GM12872 (cell line): ENCODE measurements at regions not wholly inside any gene's neighbourhood (a gene's known extent, or its start where the extent isn't known, plus 50 kb on each side); places are given as distances from the start of the nearest gene placed in this dataset.

Source experiments
- TF ChIP-seq, protein P1 (sequence below): IDR thresholded peaks from 3 replicates; pipeline ENCODE4 v1.5.1; 2011; ENCODE audit warnings: low read depth, mild to moderate bottlenecking, low read length, moderate library complexity; ENCODE audit not compliant: insufficient read depth

GRCh38 chr14:97074456-97074855 is 277.3 kb downstream of the VRK1 start:
- TF ChIP-seq, protein P1, sequence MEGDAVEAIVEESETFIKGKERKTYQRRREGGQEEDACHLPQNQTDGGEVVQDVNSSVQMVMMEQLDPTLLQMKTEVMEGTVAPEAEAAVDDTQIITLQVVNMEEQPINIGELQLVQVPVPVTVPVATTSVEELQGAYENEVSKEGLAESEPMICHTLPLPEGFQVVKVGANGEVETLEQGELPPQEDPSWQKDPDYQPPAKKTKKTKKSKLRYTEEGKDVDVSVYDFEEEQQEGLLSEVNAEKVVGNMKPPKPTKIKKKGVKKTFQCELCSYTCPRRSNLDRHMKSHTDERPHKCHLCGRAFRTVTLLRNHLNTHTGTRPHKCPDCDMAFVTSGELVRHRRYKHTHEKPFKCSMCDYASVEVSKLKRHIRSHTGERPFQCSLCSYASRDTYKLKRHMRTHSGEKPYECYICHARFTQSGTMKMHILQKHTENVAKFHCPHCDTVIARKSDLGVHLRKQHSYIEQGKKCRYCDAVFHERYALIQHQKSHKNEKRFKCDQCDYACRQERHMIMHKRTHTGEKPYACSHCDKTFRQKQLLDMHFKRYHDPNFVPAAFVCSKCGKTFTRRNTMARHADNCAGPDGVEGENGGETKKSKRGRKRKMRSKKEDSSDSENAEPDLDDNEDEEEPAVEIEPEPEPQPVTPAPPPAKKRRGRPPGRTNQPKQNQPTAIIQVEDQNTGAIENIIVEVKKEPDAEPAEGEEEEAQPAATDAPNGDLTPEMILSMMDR = no peak

DNA sequence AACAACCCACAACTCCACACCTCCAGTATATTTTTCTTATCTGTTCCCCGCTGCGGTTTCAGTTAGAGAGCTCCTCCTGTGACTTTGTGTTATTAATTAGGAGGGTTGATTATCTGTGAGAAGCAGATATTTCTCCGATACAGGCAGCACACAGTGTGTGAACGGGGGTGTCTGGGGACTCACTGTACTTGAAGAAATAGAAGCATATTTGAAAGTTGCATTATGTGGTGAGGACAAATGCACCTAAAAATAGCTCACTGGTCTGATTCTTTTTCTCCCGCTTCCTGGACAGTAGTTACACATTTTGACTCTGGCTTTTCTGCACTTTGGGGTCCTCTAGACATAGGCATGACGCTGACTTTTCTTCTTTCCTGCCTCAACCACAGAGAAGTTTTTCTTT is 277.7 kb downstream of the VRK1 start:
- TF ChIP-seq, protein P1 = no peak

GRCh38 chr14:97077253-97077653 is 280.1 kb downstream of the VRK1 start:
- TF ChIP-seq, protein P1 = no peak

- TF ChIP-seq, protein P1 = no peak
These were observed 280.5 kb downstream of the VRK1 start for GRCh38 chr14:97077687-97078086.

- TF ChIP-seq, protein P1 = no peak
These were observed 283.8 kb downstream of the VRK1 start for GRCh38 chr14:97080991-97081390.

DNA sequence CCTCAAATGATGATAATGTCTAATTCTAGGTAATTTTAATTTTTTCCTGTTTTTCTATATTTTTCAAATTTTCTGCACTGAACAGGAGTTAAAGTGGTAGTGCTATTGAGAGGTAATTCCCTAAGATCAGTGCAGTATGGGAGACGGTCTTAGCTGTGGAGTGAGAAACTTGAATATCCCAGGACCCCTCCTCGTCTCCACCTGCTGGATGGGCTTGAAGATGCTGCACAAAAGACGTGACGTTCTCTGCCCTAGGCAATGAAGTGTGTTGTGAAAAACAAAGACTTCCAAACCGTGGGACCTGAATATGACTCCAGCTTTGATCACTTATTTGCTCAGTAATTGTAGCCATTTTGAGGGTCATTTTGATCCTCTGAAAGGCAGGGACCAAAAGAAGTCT is 298.1 kb downstream of the VRK1 start:
- TF ChIP-seq, protein P1 = no peak

DNA sequence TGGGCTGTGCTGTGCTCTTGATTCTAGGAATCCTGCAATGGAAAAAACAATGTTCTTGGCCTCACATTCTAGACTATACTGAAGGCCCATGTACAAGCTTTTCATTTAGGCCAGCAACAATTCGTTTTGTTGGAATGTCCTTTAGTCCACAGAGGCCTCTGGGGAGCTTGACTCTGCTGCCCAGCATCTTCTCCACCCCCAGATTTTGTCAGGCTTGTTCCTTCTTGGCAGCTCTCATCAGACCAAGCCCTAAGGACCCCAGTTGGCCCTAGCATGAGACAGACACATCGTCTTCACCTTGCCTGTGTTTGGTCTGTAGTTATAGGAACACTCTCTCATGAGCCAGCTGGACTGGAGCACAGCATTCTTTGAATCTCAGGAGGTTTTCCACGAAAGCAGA is 300.1 kb downstream of the VRK1 start:
- TF ChIP-seq, protein P1 = no peak

- TF ChIP-seq, protein P1 = no peak
These were observed 303.1 kb downstream of the VRK1 start for GRCh38 chr14:97100306-97100705.
